ENCODE measurements at regions not wholly inside any gene's neighbourhood (a gene's known extent, or its start where the extent isn't known, plus 50 kb on each side); places are given as distances from the start of the nearest gene placed in this dataset.

DNA sequence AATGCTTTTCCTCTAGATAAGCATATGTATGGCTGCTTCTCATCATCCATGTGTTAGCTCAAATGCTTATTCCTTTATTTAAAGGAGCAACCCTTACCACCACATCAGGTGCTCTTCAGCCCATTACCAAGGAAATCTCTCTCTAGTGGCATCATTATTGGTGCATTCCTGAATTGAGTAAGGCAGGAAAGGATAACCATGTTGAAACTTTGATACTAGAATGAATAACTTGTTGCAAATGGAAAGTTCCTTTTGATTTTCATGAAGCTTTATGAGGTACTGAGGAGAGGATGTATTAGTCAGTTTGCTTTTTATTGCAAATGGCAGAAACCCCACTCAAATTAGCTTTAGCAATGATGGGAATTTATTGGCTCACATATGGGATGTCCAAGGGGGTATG, 212.3 kb upstream of the FGF13 start:
- no peak overlapping the region for H2AFZ ChIP-seq (ENCODE audit: insufficient read depth, low read depth, low read length, poor library complexity, severe bottlenecking)
- ATAC-seq (ENCODE audit: low read depth): no peak
- POLR2A ChIA-PET: no interaction called here
- H3K27ac Mint-ChIP-seq: no peak overlapping the region
- no peak overlapping the region for H3K4me2 ChIP-seq (replicated peaks; ENCODE audit: low read depth, low read length, poor library complexity, severe bottlenecking)
- H3K9ac ChIP-seq (ENCODE audit: low read length): no peak overlapping the region
- no peak overlapping the region for H3K27ac ChIP-seq (ENCODE audit: low read length in 2 of 2)
- no peaks in the 10 kb centered on the region for H3K27me3 Mint-ChIP-seq
- no peaks in the 10 kb centered on the region for H4K20me1 ChIP-seq (ENCODE audit: control insufficient read depth, insufficient read depth, low read length, poor library complexity, severe bottlenecking)
- H3K4me3 ChIP-seq (ENCODE audit: control extremely low read depth in 1 of 5, extremely low read depth in 1 of 5, insufficient read depth in 1 of 5, low read depth in 2 of 5, low read length in 4 of 5): no peak overlapping the region
- H3K79me2 ChIP-seq (ENCODE audit: control insufficient read depth, insufficient read depth, low read length): no peaks in the 10 kb centered on the region
- intact Hi-C loops (cut with micrococcal nuclease): no loop called here
- H3K36me3 ChIP-seq (replicated peaks in 1 of 2; ENCODE audit: control extremely low read depth in 1 of 2, control insufficient read depth in 1 of 2, extremely low read depth in 1 of 2, insufficient read depth in 2 of 2, low read length in 1 of 2): no peaks in the 10 kb centered on the region
- H3K4me3 Mint-ChIP-seq: no peak overlapping the region
- no peaks in the 10 kb centered on the region for H3K27me3 ChIP-seq (replicated peaks in 1 of 4; ENCODE audit: control extremely low read depth in 1 of 4, control insufficient read depth in 3 of 4, insufficient read depth in 4 of 4, low read length in 3 of 4)
- no peaks in the 10 kb centered on the region for H3K9me3 Mint-ChIP-seq (ENCODE audit: insufficient read depth)
- no peaks in the 10 kb centered on the region for H3K4me1 ChIP-seq (ENCODE audit: control insufficient read depth in 2 of 2, insufficient read depth in 2 of 2, low read length in 2 of 2)
- H3K9me3 ChIP-seq (ENCODE audit: control extremely low read depth in 1 of 3, control insufficient read depth in 2 of 3, insufficient read depth in 1 of 3, low read length in 2 of 3): no peaks in the 10 kb centered on the region
- no peak for DNase-seq
- TF ChIP-seq EZH2 (IDR thresholded peaks at IDR 0.05; ENCODE audit: borderline replicate concordance, insufficient read depth, low read depth, low read length, poor library complexity, severe bottlenecking): no peak
- TF ChIP-seq, protein P1, sequence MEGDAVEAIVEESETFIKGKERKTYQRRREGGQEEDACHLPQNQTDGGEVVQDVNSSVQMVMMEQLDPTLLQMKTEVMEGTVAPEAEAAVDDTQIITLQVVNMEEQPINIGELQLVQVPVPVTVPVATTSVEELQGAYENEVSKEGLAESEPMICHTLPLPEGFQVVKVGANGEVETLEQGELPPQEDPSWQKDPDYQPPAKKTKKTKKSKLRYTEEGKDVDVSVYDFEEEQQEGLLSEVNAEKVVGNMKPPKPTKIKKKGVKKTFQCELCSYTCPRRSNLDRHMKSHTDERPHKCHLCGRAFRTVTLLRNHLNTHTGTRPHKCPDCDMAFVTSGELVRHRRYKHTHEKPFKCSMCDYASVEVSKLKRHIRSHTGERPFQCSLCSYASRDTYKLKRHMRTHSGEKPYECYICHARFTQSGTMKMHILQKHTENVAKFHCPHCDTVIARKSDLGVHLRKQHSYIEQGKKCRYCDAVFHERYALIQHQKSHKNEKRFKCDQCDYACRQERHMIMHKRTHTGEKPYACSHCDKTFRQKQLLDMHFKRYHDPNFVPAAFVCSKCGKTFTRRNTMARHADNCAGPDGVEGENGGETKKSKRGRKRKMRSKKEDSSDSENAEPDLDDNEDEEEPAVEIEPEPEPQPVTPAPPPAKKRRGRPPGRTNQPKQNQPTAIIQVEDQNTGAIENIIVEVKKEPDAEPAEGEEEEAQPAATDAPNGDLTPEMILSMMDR (IDR thresholded peaks at IDR 0.05): no peak
- CTCF ChIA-PET: interaction anchor here (0.6 kb wide), 1 partner anchor 54 kb away, joined by 3 read pairs; no protein-coding TSS in a partner anchor
- H3K4me1 Mint-ChIP-seq: no peaks in the 10 kb centered on the region

DNA sequence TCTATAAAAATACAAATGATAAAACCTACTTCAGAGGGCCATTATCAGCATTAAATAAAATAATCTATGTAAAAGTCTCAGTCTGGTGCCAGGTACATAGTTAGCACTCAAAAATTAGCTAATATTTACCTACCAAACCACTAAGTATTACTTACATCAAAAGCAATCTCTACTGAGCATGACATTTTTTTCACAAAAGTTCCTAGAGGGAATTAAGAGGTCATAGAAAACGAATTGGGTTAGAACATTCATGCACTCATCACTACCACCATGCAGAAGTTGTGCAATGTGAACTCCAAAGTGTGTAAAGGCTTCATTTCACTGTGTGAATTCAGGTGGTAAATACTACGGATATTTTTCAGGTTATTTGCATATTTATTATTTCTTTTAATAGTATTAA, 209.5 kb upstream of the FGF13 start:
- Histone ChIP-seq H4K20me1 (ENCODE audit: control insufficient read depth, insufficient read depth, low read length, poor library complexity, severe bottlenecking) (no peaks in the 10 kb centered on the region), H2AFZ (ENCODE audit: insufficient read depth, low read depth, low read length, poor library complexity, severe bottlenecking) (no peak overlapping the region), H3K9ac (ENCODE audit: low read length) (no peak overlapping the region), H3K27ac (ENCODE audit: low read length in 2 of 2) (no peak overlapping the region), H3K4me1 (ENCODE audit: control insufficient read depth in 2 of 2, insufficient read depth in 2 of 2, low read length in 2 of 2) (no peaks in the 10 kb centered on the region), H3K36me3 (replicated peaks in 1 of 2; ENCODE audit: control extremely low read depth in 1 of 2, control insufficient read depth in 1 of 2, extremely low read depth in 1 of 2, insufficient read depth in 2 of 2, low read length in 1 of 2) (no peaks in the 10 kb centered on the region), H3K79me2 (ENCODE audit: control insufficient read depth, insufficient read depth, low read length) (no peaks in the 10 kb centered on the region), H3K27me3 (replicated peaks in 1 of 4; ENCODE audit: control extremely low read depth in 1 of 4, control insufficient read depth in 3 of 4, insufficient read depth in 4 of 4, low read length in 3 of 4) (no peaks in the 10 kb centered on the region), H3K9me3 (ENCODE audit: control extremely low read depth in 1 of 3, control insufficient read depth in 2 of 3, insufficient read depth in 1 of 3, low read length in 2 of 3) (no peaks in the 10 kb centered on the region), H3K4me2 (replicated peaks; ENCODE audit: low read depth, low read length, poor library complexity, severe bottlenecking) (no peak overlapping the region), H3K4me3 (ENCODE audit: control extremely low read depth in 1 of 5, extremely low read depth in 1 of 5, insufficient read depth in 1 of 5, low read depth in 2 of 5, low read length in 4 of 5) (no peak overlapping the region)
- TF ChIP-seq EZH2 (IDR thresholded peaks at IDR 0.05; ENCODE audit: borderline replicate concordance, insufficient read depth, low read depth, low read length, poor library complexity, severe bottlenecking): no peak
- TF ChIP-seq, protein P1 (IDR thresholded peaks at IDR 0.05): no peak
- Mint-ChIP-seq H3K9me3 (ENCODE audit: insufficient read depth) (no peaks in the 10 kb centered on the region), H3K27me3 (no peaks in the 10 kb centered on the region), H3K4me3 (no peak overlapping the region), H3K27ac (no peak overlapping the region), H3K4me1 (no peaks in the 10 kb centered on the region)
- WGBS (ENCODE audit: insufficient coverage): no CpG with 5 or more reads among the region's 2 CpGs
- CTCF ChIA-PET: no interaction called here
- intact Hi-C loops (cut with micrococcal nuclease): no loop called here
- ATAC-seq (ENCODE audit: low read depth) (no peak), DNase-seq (no peak)
- POLR2A ChIA-PET: no interaction called here
